ENCODE measurements at regions not wholly inside any gene's neighbourhood (a gene's known extent, or its start where the extent isn't known, plus 50 kb on each side); places are given as distances from the start of the nearest gene placed in this dataset.

- Histone ChIP-seq H3K4me3 (ENCODE audit: low read length) (no peak overlapping the region), H3K27ac (ENCODE audit: low read depth, low read length) (no peak overlapping the region)
- whole genome bisulfite sequencing: 91% methylated on average over 1 of the region's 1 CpG
Measured at GRCh38 chr7:124692425-124692824, 73.2 kb downstream of the GPR37 start.

GRCh38 chr7:124690840-124691239 is 74.8 kb downstream of the GPR37 start:
- no peaks in the 10 kb centered on the region for H3K9me3 ChIP-seq (ENCODE audit: insufficient read depth, low read depth, low read length)
- H3K4me3 ChIP-seq (ENCODE audit: low read length): no peak overlapping the region
- no peaks in the 10 kb centered on the region for H3K36me3 ChIP-seq (ENCODE audit: insufficient read depth, low read length)
- no peaks in the 10 kb centered on the region for H3K4me1 ChIP-seq (ENCODE audit: insufficient read depth, low read length)
- no peak overlapping the region for H3K9ac ChIP-seq (ENCODE audit: low read depth, low read length)
- no peak overlapping the region for H3K27ac ChIP-seq (ENCODE audit: low read depth, low read length)
- H3K27me3 ChIP-seq (ENCODE audit: insufficient read depth, low read length): no peaks in the 10 kb centered on the region

More at GRCh38 chr7:124692425-124692824, 73.2 kb downstream of the GPR37 start:
- Histone ChIP-seq H3K36me3 (ENCODE audit: insufficient read depth, low read length) (no peaks in the 10 kb centered on the region), H3K4me1 (ENCODE audit: insufficient read depth, low read length) (no peaks in the 10 kb centered on the region), H3K9ac (ENCODE audit: low read depth, low read length) (no peak overlapping the region), H3K9me3 (ENCODE audit: insufficient read depth, low read depth, low read length) (no peaks in the 10 kb centered on the region), H3K27me3 (ENCODE audit: insufficient read depth, low read length) (no peaks in the 10 kb centered on the region)

- Histone ChIP-seq H3K27me3 (ENCODE audit: insufficient read depth, low read length) (no peaks in the 10 kb centered on the region), H3K9me3 (ENCODE audit: insufficient read depth, low read depth, low read length) (no peaks in the 10 kb centered on the region)
- WGBS: 92% methylated on average over 1 of the region's 1 CpG
Measured at GRCh38 chr7:124689931-124690330, 75.7 kb downstream of the GPR37 start.

GRCh38 chr7:124689523-124689922 is 76.1 kb downstream of the GPR37 start:
- 80% methylated on average over 2 of the region's 2 CpGs for WGBS
- Histone ChIP-seq H3K36me3 (ENCODE audit: insufficient read depth, low read length) (no peaks in the 10 kb centered on the region), H3K27me3 (ENCODE audit: insufficient read depth, low read length) (no peaks in the 10 kb centered on the region), H3K9me3 (ENCODE audit: insufficient read depth, low read depth, low read length) (no peaks in the 10 kb centered on the region), H3K9ac (ENCODE audit: low read depth, low read length) (no peak overlapping the region), H3K4me3 (ENCODE audit: low read length) (no peak overlapping the region), H3K27ac (ENCODE audit: low read depth, low read length) (no peak overlapping the region), H3K4me1 (ENCODE audit: insufficient read depth, low read length) (no peaks in the 10 kb centered on the region)

More at GRCh38 chr7:124689931-124690330, 75.7 kb downstream of the GPR37 start:
- Histone ChIP-seq H3K4me3 (ENCODE audit: low read length) (no peak overlapping the region), H3K36me3 (ENCODE audit: insufficient read depth, low read length) (no peaks in the 10 kb centered on the region), H3K27ac (ENCODE audit: low read depth, low read length) (no peak overlapping the region), H3K4me1 (ENCODE audit: insufficient read depth, low read length) (no peaks in the 10 kb centered on the region), H3K9ac (ENCODE audit: low read depth, low read length) (no peak overlapping the region)

DNA sequence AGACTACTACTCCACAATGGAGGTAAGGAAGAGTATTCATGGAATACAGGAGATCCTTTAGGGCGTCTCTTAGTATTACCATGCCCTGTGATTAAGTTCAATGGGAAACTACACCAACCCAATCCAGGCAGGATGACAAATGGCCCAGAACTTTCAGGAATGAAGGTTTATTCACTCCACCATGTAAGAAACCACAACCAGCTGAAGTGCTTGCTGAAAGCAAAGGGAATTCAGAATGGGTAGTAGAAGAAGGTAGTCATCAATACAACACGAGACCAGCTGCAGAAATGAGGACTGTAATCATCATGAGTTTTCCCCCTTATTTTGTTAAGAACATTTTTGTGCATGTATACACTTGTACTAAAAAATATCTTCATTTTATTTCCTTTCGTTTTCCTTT is 76.6 kb downstream of the GPR37 start:
- Histone ChIP-seq H3K9ac (ENCODE audit: low read depth, low read length) (no peak overlapping the region), H3K27me3 (ENCODE audit: insufficient read depth, low read length) (no peaks in the 10 kb centered on the region), H3K9me3 (ENCODE audit: insufficient read depth, low read depth, low read length) (no peaks in the 10 kb centered on the region), H3K27ac (ENCODE audit: low read depth, low read length) (no peak overlapping the region), H3K4me1 (ENCODE audit: insufficient read depth, low read length) (no peaks in the 10 kb centered on the region), H3K36me3 (ENCODE audit: insufficient read depth, low read length) (no peaks in the 10 kb centered on the region), H3K4me3 (ENCODE audit: low read length) (no peak overlapping the region)
- WGBS: 92% methylated on average over 2 of the region's 3 CpGs

- Histone ChIP-seq H3K27ac (ENCODE audit: low read depth, low read length) (no peak overlapping the region), H3K9me3 (ENCODE audit: insufficient read depth, low read depth, low read length) (no peaks in the 10 kb centered on the region), H3K9ac (ENCODE audit: low read depth, low read length) (no peak overlapping the region), H3K4me1 (ENCODE audit: insufficient read depth, low read length) (no peaks in the 10 kb centered on the region), H3K36me3 (ENCODE audit: insufficient read depth, low read length) (no peaks in the 10 kb centered on the region), H3K27me3 (ENCODE audit: insufficient read depth, low read length) (no peaks in the 10 kb centered on the region), H3K4me3 (ENCODE audit: low read length) (no peak overlapping the region)
Measured at GRCh38 chr7:124686543-124687171, 78.9 kb downstream of the GPR37 start.

DNA sequence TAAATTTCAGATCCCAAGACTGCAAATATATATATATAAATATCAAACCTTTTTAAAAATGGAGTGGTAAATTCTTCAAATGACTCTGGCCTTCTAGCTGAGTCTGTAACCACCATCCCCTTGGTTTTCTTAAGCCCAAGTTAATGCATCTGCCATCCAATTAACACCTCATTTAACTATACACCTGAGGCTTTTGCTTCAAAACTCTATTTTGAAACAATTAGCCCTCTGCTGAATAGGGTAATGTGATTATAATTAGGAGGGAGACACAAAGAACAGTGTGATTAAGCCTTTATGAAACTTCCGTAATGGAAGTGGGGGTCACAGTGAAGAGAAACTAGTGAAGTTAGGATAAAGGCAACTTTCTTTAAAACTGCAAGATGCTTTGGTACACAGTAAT is 83.6 kb downstream of the GPR37 start:
- Histone ChIP-seq H3K4me1 (ENCODE audit: insufficient read depth, low read length) (peaks cover 10% of the 10 kb centered on the region), H3K27me3 (ENCODE audit: insufficient read depth, low read length) (no peaks in the 10 kb centered on the region), H3K27ac (ENCODE audit: low read depth, low read length) (no peak overlapping the region), H3K9ac (ENCODE audit: low read depth, low read length) (no peak overlapping the region), H3K4me3 (ENCODE audit: low read length) (no peak overlapping the region), H3K36me3 (ENCODE audit: insufficient read depth, low read length) (no peaks in the 10 kb centered on the region), H3K9me3 (ENCODE audit: insufficient read depth, low read depth, low read length) (no peaks in the 10 kb centered on the region)
- WGBS: 56% methylated on average over 1 of the region's 1 CpG

- Histone ChIP-seq H3K27me3 (ENCODE audit: insufficient read depth, low read length) (no peaks in the 10 kb centered on the region), H3K36me3 (ENCODE audit: insufficient read depth, low read length) (no peaks in the 10 kb centered on the region), H3K9ac (ENCODE audit: low read depth, low read length) (no peak overlapping the region), H3K4me3 (ENCODE audit: low read length) (no peak overlapping the region), H3K4me1 (ENCODE audit: insufficient read depth, low read length) (peaks cover 10% of the 10 kb centered on the region), H3K9me3 (ENCODE audit: insufficient read depth, low read depth, low read length) (no peaks in the 10 kb centered on the region), H3K27ac (ENCODE audit: low read depth, low read length) (no peak overlapping the region)
- 94% methylated on average over 6 of the region's 6 CpGs for WGBS
Measured at GRCh38 chr7:124680304-124680703, 85.3 kb downstream of the GPR37 start.

- no peaks in the 10 kb centered on the region for H3K36me3 ChIP-seq (ENCODE audit: insufficient read depth, low read length)
- no peaks in the 10 kb centered on the region for H3K9me3 ChIP-seq (ENCODE audit: insufficient read depth, low read depth, low read length)
- no peak overlapping the region for H3K9ac ChIP-seq (ENCODE audit: low read depth, low read length)
- no peak overlapping the region for H3K4me3 ChIP-seq (ENCODE audit: low read length)
- no peak overlapping the region for H3K27ac ChIP-seq (ENCODE audit: low read depth, low read length)
- no peaks in the 10 kb centered on the region for H3K27me3 ChIP-seq (ENCODE audit: insufficient read depth, low read length)
- WGBS: 86% methylated on average over 7 of the region's 8 CpGs
- H3K4me1 ChIP-seq (ENCODE audit: insufficient read depth, low read length): peaks cover 10% of the 10 kb centered on the region
Measured at GRCh38 chr7:124679586-124680225, 85.9 kb downstream of the GPR37 start.

- peaks cover 10% of the 10 kb centered on the region for H3K4me1 ChIP-seq (ENCODE audit: insufficient read depth, low read length)
- no peaks in the 10 kb centered on the region for H3K36me3 ChIP-seq (ENCODE audit: insufficient read depth, low read length)
- no peak overlapping the region for H3K9ac ChIP-seq (ENCODE audit: low read depth, low read length)
- WGBS: 91% methylated on average over 2 of the region's 2 CpGs
- H3K27ac ChIP-seq (ENCODE audit: low read depth, low read length): no peak overlapping the region
- no peaks in the 10 kb centered on the region for H3K9me3 ChIP-seq (ENCODE audit: insufficient read depth, low read depth, low read length)
- H3K27me3 ChIP-seq (ENCODE audit: insufficient read depth, low read length): no peaks in the 10 kb centered on the region
- H3K4me3 ChIP-seq (ENCODE audit: low read length): no peak overlapping the region
Measured at GRCh38 chr7:124679146-124679545, 86.4 kb downstream of the GPR37 start.

GRCh38 chr7:124674451-124674850 is 91.1 kb downstream of the GPR37 start:
- H3K36me3 ChIP-seq (ENCODE audit: insufficient read depth, low read length): no peaks in the 10 kb centered on the region
- H3K4me1 ChIP-seq (ENCODE audit: insufficient read depth, low read length): peaks cover 9% of the 10 kb centered on the region
- H3K27ac ChIP-seq (ENCODE audit: low read depth, low read length): no peak overlapping the region
- no peak overlapping the region for H3K9ac ChIP-seq (ENCODE audit: low read depth, low read length)
- H3K4me3 ChIP-seq (ENCODE audit: low read length): no peak overlapping the region
- H3K9me3 ChIP-seq (ENCODE audit: insufficient read depth, low read depth, low read length): no peaks in the 10 kb centered on the region
- no peaks in the 10 kb centered on the region for H3K27me3 ChIP-seq (ENCODE audit: insufficient read depth, low read length)
- WGBS: 96% methylated on average over 1 of the region's 1 CpG

- Histone ChIP-seq H3K4me3 (ENCODE audit: low read length) (no peak overlapping the region), H3K36me3 (ENCODE audit: insufficient read depth, low read length) (no peaks in the 10 kb centered on the region), H3K27ac (ENCODE audit: low read depth, low read length) (no peak overlapping the region), H3K9ac (ENCODE audit: low read depth, low read length) (no peak overlapping the region), H3K27me3 (ENCODE audit: insufficient read depth, low read length) (no peaks in the 10 kb centered on the region), H3K9me3 (ENCODE audit: insufficient read depth, low read depth, low read length) (no peaks in the 10 kb centered on the region), H3K4me1 (ENCODE audit: insufficient read depth, low read length) (no peaks in the 10 kb centered on the region)
- 95% methylated on average over 1 of the region's 1 CpG for WGBS
Measured at GRCh38 chr7:124672011-124672410, 93.6 kb downstream of the GPR37 start.

Data from HUES64 (cell line).